GM23338 (cell line): ENCODE measurements at regions not wholly inside any gene's neighbourhood (a gene's known extent, or its start where the extent isn't known, plus 50 kb on each side); places are given as distances from the start of the nearest gene placed in this dataset.
A peak's percentile ranks its signal among the peaks of the same experiment; 100 is the strongest.

ENCODE experiments used
- CTCF ChIP-seq, 2 experiments: fragments of 200-600 bp in 1 of 2; sonication (generic) in 1 of 2; conservative IDR thresholded peaks; 2 replicates each; pipeline versions ENCODE4 v1.5.1 to v1.6.1; 2016 to 2017; ENCODE audit warnings: antibody characterized with exemption in 2 of 2, low read depth in 2 of 2, mild to moderate bottlenecking in 2 of 2, moderate library complexity in 1 of 2
- EZH2 ChIP-seq: fragments of 200-600 bp; sonication (generic); IDR thresholded peaks from one replicate; pipeline ENCODE4 v1.8.0; 2017; ENCODE audit warnings: antibody characterized with exemption, mild to moderate bottlenecking, low read depth; ENCODE audit not compliant: unreplicated experiment
- EZH2phosphoT487 ChIP-seq: fragments of 200-600 bp; sonication (generic); IDR thresholded peaks from one replicate; pipeline ENCODE4 v1.8.1; 2018; ENCODE audit warnings: antibody characterized with exemption; ENCODE audit not compliant: unreplicated experiment
- POLR2AphosphoS5 ChIP-seq: IDR thresholded peaks from 2 replicates; pipeline ENCODE4 v1.6.1; 2016; ENCODE audit warnings: antibody characterized with exemption, low read depth
- STAT1 ChIP-seq: IDR thresholded peaks from one replicate; pipeline ENCODE4 v1.6.1; 2016; ENCODE audit warnings: antibody characterized with exemption; ENCODE audit not compliant: unreplicated experiment
- ZNF331 ChIP-seq: fragments of 250-450 bp; sonication (Bioruptor Pico); IDR thresholded peaks from 2 replicates; pipeline ENCODE4 v1.5.0; 2020; ENCODE audit warnings: low read depth, mild to moderate bottlenecking, moderate library complexity
- TF ChIP-seq, protein P1 (sequence below): IDR thresholded peaks from one replicate; pipeline ENCODE4 v1.6.1; 2018; ENCODE audit warnings: antibody characterized with exemption; ENCODE audit not compliant: unreplicated experiment

DNA sequence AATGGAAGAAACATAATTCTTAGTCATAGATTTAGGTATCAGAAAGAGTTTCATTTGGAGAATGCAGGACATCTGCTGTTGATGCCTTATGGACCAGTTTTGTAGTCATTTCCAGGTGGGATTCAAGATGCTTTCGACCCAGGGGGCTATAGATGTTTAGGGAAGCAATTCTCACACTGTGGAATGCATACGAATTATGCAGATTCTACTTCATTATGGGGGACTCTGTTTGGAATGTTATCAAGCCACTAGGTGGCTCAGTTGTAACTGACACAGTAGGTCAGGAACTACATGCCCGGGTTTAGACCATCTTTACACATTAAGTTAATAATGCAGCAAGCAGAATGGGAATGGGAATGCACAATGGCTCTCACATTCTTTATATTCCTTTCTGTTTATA lies 1359.8 kb downstream of the ZPLD1 start:
- peak; percentile 58 to 69 for TF ChIP-seq CTCF (conservative IDR thresholded peaks at IDR 0.05; ENCODE audit: low read depth in 2 of 2)
- TF ChIP-seq POLR2AphosphoS5 = no peak
- no peak for TF ChIP-seq EZH2phosphoT487
- TF ChIP-seq EZH2 = no peak
- TF ChIP-seq ZNF331 (CRISPR knock-in tag) = no peak
- TF ChIP-seq, protein P1, sequence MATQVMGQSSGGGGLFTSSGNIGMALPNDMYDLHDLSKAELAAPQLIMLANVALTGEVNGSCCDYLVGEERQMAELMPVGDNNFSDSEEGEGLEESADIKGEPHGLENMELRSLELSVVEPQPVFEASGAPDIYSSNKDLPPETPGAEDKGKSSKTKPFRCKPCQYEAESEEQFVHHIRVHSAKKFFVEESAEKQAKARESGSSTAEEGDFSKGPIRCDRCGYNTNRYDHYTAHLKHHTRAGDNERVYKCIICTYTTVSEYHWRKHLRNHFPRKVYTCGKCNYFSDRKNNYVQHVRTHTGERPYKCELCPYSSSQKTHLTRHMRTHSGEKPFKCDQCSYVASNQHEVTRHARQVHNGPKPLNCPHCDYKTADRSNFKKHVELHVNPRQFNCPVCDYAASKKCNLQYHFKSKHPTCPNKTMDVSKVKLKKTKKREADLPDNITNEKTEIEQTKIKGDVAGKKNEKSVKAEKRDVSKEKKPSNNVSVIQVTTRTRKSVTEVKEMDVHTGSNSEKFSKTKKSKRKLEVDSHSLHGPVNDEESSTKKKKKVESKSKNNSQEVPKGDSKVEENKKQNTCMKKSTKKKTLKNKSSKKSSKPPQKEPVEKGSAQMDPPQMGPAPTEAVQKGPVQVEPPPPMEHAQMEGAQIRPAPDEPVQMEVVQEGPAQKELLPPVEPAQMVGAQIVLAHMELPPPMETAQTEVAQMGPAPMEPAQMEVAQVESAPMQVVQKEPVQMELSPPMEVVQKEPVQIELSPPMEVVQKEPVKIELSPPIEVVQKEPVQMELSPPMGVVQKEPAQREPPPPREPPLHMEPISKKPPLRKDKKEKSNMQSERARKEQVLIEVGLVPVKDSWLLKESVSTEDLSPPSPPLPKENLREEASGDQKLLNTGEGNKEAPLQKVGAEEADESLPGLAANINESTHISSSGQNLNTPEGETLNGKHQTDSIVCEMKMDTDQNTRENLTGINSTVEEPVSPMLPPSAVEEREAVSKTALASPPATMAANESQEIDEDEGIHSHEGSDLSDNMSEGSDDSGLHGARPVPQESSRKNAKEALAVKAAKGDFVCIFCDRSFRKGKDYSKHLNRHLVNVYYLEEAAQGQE = no peak
- no peak for TF ChIP-seq STAT1
